UCSD-AML1 (cell line): ENCODE measurements at regions not wholly inside any gene's neighbourhood (a gene's known extent, or its start where the extent isn't known, plus 50 kb on each side); places are given as distances from the start of the nearest gene placed in this dataset.

ENCODE experiments used
- DNase-seq: peaks from one replicate; lab custom pipeline; 2025; ENCODE audit not compliant: unreplicated experiment; lab: John Stamatoyannopoulos, UW

- no peak for DNase-seq
These were observed 76.5 kb upstream of the CDH5 start for GRCh38 chr16:66289986-66290385.

- DNase-seq = no peak
These were observed 77.3 kb upstream of the CDH5 start for GRCh38 chr16:66289051-66289680.

GRCh38 chr16:66287926-66288325 is 78.6 kb upstream of the CDH5 start:
- no peak for DNase-seq

GRCh38 chr16:66287416-66287815 is 79.1 kb upstream of the CDH5 start:
- DNase-seq = no peak

- DNase-seq = no peak
These were observed 80.0 kb upstream of the CDH5 start for GRCh38 chr16:66286527-66286926.

GRCh38 chr16:66278604-66279262 is 87.8 kb upstream of the CDH5 start:
- DNase-seq = no peak

GRCh38 chr16:66278111-66278531 is 88.4 kb upstream of the CDH5 start:
- no peak for DNase-seq

- DNase-seq = no peak
These were observed 89.0 kb upstream of the CDH5 start for GRCh38 chr16:66277311-66278070.

GRCh38 chr16:66275775-66276428 is 90.6 kb upstream of the CDH5 start:
- DNase-seq = no peak

- DNase-seq = no peak
These were observed 92.0 kb upstream of the CDH5 start for GRCh38 chr16:66274335-66275110.

- DNase-seq = no peak
These were observed 92.7 kb upstream of the CDH5 start for GRCh38 chr16:66273644-66274334.

- no peak for DNase-seq
These were observed 93.4 kb upstream of the CDH5 start for GRCh38 chr16:66273053-66273452.

- DNase-seq = no peak
These were observed 94.0 kb upstream of the CDH5 start for GRCh38 chr16:66272461-66272860.

GRCh38 chr16:66271074-66272060 is 95.1 kb upstream of the CDH5 start:
- DNase-seq = no peak

GRCh38 chr16:66270333-66270927 is 96.1 kb upstream of the CDH5 start:
- peak; percentile 70 for DNase-seq

- no peak for DNase-seq
These were observed 96.7 kb upstream of the CDH5 start for GRCh38 chr16:66269617-66270332.

- DNase-seq = no peak
These were observed 99.0 kb upstream of the CDH5 start for GRCh38 chr16:66267292-66268014.
